GM10266 (cell line): ENCODE measurements at regions not wholly inside any gene's neighbourhood (a gene's known extent, or its start where the extent isn't known, plus 50 kb on each side); places are given as distances from the start of the nearest gene placed in this dataset.

ENCODE experiments used
- DNase-seq: peaks from one replicate; pipeline ENCODE4 v3.0.0; 2012; ENCODE audit errors: extremely low spot score
- CTCF ChIP-seq: IDR thresholded peaks from 2 replicates; pipeline ENCODE4 v1.5.1; 2012; ENCODE audit warnings: mild to moderate bottlenecking, low read depth; ENCODE audit not compliant: control insufficient read depth, insufficient read depth; ENCODE audit errors: missing control alignments

GRCh38 chr1:214923278-214923915 is 159.1 kb upstream of the KCNK2 start:
- DNase-seq = no peak
- TF ChIP-seq CTCF = no peak

GRCh38 chr1:214927796-214928195 is 154.7 kb upstream of the KCNK2 start:
- TF ChIP-seq CTCF = no peak
- no peak for DNase-seq

- no peak for TF ChIP-seq CTCF
- no peak for DNase-seq
Measured at GRCh38 chr1:214928574-214928973, 154.0 kb upstream of the KCNK2 start.

DNA sequence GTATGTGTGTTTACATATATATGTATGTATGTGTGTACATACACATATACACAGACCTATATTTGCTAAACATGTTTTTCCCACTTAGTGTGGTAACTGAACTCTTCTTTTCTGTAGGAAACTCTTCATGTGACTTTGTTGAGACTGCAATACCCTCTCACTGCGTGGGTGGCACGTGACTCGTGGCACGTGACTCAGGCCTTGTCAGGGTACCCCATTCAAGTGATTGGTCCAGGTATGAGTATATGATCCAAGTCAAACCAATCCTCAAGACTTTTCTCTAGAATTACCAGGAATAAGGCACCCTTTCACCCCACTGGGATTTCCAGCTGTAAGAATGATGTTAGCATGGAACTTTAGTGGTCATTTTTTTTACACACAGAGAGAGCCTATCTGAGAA is 149.2 kb upstream of the KCNK2 start:
- DNase-seq = no peak
- no peak for TF ChIP-seq CTCF

DNA sequence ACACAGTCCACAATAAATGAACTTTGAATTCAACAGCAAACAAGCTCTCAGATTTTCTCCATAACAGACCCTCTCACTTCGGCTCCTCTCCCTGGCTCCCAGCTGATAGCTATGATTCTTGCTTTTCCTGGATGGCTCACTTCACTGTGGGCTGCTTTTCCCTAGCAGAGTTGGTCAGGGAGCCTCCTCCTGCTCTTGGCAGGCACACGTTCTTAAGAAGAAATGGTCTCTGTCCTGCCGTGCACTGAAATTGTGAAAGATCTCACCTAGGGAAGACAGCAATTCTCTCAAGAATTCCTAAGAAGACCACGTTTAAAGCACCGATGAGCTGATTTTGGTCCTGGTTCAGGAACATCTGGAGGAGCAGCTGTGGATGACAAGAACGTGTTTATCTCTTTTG is 148.5 kb upstream of the KCNK2 start:
- TF ChIP-seq CTCF = no peak
- DNase-seq = no peak

GRCh38 chr1:214935258-214935657 is 147.3 kb upstream of the KCNK2 start:
- no peak for DNase-seq
- TF ChIP-seq CTCF = no peak

DNA sequence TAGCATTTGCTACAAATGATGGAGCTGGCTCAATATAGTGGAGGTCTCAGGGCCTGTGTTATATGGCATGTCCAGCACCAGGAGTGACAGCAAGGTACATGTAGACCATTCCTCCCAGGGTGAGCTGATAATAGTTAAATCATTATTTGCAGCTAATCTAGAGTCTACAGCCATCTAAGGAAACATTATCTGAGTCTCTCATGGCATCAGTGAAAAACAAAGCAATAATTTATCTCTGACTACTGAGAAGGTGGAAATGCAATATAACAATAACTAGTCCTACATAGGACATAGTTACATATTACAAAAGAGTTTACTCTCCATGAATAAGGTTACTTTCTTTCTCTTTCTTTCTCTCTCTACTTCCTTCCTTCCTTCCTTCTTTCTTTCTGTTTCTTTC is 143.4 kb upstream of the KCNK2 start:
- DNase-seq = no peak
- no peak for TF ChIP-seq CTCF
